AG20443 (cell line): ENCODE measurements at regions not wholly inside any gene's neighbourhood (a gene's known extent, or its start where the extent isn't known, plus 50 kb on each side); places are given as distances from the start of the nearest gene placed in this dataset.

ENCODE experiments used
- DNase-seq: peaks from one replicate; pipeline ENCODE4 v3.0.0; 2012; ENCODE audit warnings: low spot score, mixed read lengths

DNA sequence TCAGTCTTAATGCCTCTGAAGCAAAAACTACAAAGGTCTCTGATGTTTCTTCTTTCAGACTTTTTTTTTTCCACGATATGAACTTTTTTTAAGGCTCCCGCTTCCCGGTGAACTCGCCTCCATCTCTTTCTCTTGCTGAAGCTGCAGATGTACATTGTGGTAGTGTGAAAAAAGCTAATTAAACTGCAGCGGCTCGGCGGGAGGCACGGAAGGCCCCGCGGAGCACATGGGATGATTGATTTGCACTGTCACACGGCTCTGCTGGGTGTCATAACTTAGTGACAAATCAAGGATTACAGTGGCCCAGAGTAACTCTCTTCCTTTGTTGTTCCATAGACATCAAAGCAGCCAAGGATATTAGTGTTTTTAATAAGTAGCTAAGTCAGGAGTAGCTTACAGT lies 196.3 kb downstream of the AXIN2 start:
- no peak for DNase-seq

DNA sequence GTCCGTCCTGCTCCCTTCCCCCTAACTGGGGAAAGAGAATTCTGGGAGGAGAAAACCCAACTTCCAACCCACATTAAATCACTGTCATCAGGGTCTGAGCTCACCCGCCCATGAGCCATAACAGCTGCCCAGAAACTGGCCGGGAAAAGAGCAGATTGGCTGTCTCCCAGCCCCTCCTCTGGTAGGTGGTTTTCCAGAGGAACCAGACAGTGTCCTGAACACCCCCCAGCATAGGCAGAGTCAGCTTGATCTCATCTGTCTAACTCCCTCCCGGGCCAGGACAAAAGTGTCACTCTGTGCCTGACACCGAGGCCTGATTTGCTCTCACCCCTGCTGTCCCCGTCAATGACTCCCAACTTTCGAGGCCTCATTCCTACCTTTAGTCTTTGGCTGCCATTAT lies 197.0 kb downstream of the AXIN2 start:
- DNase-seq, result no peak

DNA sequence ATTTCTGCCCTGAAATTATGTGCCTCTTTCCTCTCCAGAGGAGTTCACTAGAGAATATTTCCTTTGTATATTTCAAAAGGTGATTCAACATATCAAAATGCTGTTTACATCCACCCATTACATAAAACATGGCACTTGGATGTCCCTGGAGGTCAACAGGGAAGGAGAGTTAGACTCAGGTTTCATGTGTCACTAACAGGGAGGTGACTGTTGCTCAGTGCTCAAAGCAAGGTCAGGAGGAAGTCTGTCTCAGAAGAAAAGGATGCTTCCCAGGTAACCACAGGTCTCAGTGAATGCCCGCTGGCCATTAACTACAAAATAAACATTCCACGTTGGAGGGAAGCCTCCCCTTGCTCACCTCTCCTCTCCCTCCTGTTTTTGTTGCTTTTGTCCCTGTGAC lies 198.6 kb downstream of the AXIN2 start:
- DNase-seq, result no peak

DNA sequence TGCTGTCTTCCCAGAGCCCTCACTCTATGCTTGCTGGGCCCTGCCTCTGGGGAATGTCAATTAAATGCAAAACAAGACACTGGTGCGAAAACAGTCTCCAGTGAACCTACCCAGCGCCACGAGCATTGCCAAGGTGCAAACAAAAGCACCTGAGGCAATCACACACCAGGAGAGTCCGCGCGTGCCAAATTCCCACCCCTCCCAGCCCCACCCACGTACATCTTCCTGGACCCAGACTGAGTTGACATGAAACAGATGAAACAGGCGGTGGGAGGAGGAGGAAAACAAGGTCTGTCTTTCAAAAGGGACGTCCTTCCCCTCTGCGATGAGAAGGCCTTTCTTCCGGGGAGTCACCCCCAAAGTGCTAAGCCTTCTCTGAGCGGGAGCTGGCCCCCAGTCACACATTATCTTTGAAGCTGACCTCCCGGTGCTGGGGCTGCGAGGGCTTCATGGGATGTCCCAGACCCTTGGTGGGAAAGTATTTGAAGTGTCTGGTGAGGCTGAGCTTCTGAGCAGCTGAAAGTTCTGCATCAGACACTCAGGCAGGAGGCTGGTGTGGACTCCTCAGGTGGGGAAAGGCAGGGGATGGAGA lies 200.4 kb downstream of the AXIN2 start:
- DNase-seq, result no peak

DNA sequence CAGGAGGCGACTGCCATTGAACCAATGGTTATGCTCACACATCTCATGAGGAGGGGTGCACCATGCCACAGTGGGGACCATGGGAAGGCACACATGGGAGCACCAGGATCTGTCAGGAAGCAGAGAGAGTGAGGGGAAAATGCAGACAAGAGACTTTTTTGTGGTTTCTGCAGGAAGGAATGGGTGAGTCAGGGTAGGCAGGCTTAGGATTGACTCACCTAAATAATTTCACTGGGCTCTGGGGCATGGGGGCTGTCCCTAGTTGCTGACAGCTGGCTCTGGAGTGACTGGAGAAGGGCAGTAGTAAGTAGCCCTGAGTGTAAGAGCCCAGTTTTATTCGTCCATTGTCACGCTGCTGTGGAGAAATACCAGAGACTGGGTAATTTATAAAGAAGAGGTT lies 202.4 kb downstream of the AXIN2 start:
- peak; percentile 81 for DNase-seq

DNA sequence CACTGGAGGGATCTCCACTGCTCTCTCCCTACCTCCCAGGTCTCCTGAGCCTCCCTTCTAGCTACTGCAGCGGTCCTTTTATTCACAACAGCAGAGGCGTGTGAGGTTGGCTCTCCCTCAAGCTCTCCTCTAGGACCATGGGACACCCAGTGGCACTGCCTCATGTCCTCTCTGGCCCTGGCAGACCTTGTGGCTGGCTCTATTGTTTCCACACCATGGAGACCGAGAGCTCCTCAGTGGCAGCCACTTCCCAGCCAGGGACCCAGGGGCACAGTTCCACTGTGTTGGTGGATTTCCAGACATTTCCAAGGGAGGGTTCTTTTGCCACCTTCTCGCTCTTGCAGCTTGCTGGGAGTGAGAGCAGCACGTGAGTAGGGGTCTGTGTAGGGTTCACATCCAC lies 204.9 kb downstream of the AXIN2 start:
- DNase-seq, result no peak

DNA sequence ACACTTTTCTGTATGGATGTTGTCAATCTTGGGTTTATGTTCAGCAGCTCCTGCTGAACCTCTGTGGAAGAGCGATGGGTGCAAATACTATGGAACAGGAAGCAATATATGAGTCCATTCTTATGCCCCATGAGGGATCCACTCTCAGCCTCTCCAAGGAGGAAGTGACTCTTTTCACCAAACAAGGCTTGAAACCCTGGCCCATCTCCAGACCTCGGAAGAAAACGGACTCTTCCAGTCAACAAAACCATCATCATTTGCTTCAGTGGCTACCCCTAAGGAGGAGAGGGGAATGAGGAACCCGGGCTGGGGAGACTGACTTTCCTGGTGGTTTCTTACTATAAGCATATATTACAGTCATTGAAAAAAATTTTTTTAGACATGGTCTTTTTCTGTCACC lies 206.2 kb downstream of the AXIN2 start:
- DNase-seq, result no peak

DNA sequence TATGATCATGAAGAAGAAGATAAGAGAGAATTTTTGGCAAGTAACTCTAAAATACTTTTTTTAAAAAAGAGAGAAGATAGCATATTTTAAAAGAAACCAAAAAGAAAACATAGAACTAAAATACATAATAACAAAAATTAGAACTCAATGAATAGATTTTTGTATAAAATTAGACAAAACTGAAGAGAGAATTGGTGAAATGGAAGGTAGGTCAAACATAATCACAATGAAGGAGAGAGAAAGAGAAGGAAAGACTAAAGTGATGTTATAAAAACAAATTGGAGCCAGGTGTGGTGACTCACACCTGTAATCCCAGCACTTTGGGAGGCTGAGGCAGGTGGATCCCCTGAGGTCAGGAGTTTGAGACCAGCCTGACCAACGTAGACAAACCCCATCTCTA lies 211.5 kb downstream of the AXIN2 start:
- no peak for DNase-seq

DNA sequence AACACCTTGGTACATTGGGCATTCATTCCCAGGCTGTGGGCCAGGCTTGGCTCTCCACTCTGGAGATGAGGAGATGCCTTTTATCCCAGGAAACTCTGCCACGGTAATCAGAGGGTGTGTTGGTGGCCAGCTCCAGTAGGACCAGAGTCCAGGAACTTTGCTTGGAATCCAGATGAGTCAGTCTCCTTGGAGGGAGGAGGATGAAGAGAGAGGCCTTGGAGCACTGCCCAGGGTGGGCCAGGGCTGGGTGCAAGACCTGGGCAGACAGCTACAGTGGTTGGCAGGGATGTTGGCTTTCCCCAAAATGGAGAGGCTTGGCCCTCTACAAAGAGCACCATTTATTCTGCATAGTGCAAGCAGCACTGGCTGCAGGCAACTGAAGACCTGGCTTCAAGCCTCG lies 209.0 kb downstream of the RGS9 start:
- DNase-seq, result no peak

DNA sequence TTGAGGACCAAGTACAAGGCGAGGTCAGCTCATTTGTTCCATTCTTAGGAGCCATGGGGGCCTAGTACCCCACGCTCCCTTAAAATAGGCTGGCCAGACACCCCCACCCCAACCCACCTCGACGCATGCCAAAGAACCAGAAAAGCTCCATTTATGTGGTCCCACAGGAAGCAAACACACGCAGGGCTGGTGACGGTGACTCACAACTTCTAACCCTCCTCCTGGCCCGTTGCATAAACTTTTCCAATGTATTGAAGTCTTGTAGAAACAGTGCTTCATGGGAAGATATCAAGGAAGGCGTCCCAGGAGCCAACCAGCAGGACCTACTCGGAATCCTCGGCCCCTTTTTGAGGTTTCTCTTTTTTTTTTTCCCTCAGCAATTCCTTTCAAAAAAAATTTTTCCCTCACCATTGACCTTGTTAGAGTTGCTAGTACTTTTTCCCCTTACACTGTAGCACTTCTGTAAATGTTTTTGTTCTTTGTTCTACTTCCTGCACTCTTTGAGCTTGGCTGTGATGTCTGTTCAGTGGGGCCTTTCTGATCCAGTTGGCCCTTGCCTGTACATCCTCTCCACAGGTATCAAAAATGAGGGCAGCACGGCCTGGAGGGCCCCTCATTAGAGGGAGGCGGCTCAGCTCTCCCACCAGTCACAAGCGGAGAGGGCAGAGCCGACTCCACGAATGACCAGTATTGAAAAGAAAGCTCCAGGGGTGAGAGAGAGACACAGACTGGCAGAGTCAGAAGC lies 208.3 kb downstream of the RGS9 start:
- DNase-seq, result no peak

DNA sequence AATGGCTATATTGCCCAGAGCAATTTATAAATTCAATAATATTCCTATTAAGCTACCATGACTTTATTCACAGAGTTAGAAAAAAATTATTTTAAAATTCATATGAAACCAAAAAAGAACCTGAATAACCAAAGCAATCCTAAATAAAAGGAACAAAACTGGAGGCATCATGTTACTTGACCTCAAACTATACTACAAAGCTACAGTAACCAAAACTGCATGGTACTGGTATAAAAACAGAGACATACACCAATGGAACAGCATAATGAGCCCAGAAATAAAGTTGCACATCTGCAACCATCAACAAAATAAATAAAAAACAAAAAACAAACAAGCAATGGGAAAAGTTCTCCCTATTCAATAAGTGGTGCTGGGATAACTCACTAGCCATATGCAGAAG lies 203.2 kb downstream of the RGS9 start:
- DNase-seq, result no peak

DNA sequence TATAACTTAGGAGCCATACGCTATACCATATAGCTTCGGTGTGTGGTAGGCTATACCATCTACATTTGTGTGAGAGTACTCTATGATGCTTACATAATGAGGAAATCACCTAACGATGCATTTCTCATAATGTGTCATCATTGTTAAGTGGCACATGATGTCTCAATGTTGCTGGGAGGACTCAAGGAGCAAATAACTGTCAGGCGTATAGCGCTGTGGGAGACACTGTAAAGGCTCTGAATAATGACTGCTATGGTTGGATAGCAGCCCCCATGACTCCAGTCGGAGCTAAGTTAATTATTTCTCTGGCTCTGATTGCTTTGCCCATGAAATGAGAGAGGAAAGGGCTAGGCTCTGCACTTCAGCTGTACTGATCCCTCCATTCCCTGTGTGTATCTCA lies 197.2 kb downstream of the RGS9 start:
- no peak for DNase-seq

DNA sequence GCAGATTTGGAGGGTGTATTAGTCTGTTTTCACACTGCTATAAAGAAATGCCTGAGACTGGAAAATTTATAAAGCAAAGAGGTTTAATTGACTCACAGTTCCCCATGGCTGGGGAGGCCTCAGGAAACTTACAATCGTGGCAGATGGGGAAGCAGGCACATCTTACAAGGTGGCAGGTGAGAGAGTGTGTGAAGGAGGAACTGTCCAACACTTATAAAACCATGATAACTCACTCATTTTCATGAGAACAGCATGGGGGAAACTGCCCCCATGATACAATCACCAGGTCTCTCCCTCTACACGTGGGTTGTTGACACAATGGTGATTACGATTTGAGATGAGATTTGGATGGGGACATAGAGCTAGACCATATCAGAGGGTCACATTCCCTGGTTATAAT lies 195.6 kb downstream of the RGS9 start:
- no peak for DNase-seq

DNA sequence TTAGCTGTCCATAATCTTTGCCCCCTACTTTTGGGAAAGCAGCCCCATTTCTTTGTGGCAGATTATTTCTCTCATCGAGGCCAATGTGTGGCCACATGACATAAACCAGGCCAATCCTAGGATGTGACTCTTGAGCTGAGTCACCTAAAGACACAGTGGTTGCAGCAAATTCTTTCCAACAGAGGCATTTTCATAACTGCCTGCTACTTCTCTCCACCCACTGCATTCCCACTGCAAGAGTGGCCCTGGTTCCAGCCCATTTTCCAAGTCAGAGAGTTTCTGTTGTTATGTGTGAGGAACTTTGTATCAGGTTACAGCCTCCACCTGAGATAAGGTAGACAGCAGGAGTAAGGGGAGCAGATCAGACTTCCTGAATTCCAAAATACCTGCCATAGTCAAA lies 195.2 kb downstream of the RGS9 start:
- DNase-seq, result peak; percentile 84

DNA sequence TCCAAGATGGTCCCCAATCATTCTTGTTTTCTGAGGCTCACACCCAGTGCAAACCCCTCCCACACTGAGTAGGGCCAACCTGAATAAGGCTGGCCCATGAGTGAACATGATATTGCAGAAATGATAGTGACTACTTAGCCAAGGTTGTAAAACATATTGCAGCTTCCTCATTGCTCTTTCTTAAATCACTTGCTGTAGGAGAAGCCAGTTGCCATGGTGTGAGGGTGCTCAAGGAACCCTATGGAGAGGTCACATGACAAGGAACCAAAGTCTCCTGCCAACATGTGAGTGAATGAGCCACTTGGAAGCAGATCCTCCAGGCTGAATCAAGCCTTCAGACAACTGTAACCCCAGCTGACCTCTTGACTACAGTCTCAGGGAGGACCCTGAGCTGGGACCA lies 191.4 kb downstream of the RGS9 start:
- DNase-seq, result no peak

DNA sequence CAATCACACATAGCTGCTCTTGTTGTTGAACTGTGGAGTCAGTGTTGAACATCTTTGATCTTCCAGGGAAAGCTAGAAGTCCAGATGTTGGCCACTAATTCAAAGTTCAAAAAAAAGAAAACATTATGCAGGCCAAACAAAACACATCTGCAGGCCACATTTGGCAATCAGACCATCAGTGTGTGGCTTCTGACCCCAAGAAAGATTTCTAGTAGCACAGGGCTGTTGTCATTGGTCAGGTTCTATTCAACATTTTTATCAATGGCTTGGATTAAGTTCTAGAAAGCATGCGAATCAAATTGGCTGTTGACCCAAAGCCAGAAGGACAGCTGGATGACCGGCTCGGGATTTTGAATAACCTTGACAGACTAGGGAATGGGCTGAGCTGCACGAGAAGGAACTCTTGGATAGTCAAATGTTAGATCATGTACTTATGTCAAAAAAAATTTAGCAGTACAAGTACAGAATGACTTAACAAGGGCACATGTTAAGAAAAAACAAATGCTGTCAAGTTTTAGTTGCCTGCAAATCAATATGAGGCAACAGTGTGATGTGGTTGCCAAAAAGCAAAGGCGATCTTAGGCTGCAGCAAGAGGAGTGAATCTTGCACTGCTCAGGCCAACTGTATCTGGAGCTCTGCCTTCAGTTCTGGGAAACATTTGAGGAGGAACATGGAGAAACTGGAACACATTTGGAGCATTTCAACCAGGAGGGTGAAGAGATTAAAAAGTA lies 187.6 kb downstream of the RGS9 start:
- DNase-seq, result peak; percentile 61

DNA sequence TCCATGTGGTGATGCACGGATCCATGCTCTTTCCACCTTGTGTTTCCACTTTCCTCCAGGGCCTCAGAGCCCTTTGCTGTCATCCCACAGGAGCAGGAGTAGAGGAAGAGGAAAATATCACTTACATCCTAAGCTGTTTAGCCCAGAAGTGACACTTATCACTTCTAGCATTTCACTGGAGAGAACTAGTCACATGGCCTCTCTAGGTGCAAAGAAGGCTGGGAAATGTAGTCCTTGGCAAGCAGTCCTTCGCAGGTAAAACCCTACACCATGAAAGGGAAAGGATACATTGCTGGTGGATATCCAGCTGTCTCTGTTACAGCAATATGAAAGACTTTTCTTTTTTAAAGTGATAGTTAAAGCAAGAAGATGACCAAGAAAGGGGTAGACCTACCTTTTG lies 185.9 kb downstream of the RGS9 start:
- no peak for DNase-seq

DNA sequence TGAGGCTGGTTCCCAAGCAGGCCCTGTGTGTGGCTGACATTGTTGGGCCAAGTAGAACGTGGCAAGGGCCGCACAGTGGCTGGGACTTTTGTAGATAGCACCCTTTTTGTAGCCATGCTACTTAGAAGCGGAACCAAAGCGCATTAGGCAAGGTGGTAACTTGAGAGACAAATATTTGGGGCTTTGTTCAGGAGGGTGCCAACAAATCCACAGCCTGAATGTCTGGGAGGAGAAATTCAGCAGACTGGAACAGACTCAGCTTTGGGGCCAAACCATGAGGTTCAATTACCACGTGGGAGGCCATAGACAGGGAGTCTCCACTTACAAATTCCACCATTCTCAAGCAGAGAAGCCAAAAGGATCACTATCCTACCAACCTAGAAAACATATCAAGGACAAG lies 183.7 kb downstream of the RGS9 start:
- DNase-seq, result no peak

DNA sequence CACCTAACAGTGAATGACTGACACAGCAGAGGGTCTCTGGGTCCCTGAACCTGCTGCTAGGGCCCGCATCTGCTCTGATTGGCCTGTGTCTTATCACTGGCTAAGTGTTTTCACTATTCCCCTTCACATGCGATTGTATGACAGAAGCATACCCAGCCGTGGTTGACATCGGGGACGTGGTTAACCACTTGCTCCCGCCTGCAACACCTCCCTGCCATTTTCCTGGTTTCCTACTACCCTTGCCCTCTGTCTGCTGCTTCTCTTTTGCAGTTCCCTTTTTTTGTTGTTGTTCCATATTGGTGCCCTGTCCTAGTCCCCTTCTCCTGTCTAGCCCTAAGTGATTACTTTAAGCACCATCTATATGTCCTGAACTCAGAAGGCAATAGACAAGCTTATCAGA lies 177.0 kb downstream of the RGS9 start:
- no peak for DNase-seq

DNA sequence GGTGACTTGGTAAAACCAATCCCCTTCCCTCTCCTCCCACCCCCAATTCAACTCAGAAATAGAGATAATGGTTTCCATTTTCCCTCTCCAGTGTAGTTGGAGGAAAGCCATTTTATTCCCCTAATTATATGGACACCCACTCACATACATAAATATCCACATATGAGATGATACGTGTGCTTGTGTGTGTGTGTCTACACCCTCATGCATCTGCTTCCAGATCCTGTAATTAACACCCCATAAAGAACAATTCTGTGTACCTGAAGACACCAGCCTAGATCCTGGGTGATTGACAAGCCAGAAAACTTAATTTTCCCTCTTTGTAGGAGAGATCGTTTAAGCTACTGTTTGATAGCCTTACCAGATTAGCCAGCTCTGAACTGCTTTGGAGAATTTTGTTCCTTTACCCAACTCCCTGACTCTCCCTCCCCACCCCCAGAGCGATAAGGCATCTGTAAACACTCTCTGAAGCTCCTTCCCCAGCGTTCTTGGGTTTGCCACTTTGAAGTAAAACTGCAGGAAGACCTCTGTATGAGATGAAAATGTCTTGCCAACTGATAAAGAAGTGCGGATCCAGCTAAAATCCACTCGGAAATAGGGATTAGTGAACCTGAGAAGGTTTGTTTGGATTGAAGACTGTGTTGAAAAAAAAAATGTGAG lies 175.7 kb downstream of the RGS9 start:
- DNase-seq, result no peak

DNA sequence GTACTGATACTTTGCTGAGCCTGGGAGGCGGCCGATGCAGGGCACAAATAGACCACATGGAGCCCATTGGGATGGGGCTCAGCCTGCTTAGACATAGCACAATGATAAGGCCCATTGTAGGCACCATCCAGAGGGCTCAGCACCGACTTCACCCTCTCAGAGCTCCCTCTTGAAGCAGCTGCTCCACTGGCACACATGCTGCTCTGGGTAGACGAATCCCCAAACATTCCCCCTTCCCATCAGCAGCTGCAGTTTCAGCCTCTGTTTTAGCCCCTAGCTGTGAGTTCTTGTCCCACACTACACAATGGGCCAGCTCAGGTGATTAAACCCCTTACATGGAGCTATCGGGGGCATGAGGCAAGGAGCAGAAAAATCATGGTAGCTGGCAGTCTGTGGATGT lies 174.1 kb downstream of the RGS9 start:
- DNase-seq, result no peak

DNA sequence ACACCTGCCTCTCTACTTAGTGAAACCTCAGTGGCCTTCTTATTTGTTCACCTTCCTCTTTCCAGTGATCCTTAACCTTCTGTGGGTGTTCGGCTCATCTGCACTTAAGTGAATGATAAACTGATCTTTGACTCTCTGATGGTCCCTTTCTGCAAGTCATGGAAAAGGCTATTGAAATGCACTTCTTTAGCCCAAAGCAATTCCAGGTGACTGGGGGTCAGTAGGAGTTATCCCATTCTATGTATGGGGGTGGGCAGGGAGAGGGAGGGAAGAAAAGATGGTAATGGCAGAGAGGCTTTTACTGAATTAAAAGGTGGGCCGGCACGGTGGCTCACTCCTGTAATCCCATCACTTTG lies 170.8 kb downstream of the RGS9 start:
- DNase-seq, result no peak
